GM23248 (cell line): ENCODE measurements at regions not wholly inside any gene's neighbourhood (a gene's known extent, or its start where the extent isn't known, plus 50 kb on each side); places are given as distances from the start of the nearest gene placed in this dataset.

Experiments
- DNase-seq: peaks from one replicate; pipeline ENCODE4 v3.0.0-alpha.2; 2015
- H2AFZ ChIP-seq: fragments of 200-600 bp; sonication (generic); 2 replicates; pipeline ENCODE4 v1.6.1; 2016; ENCODE audit warnings: antibody characterized with exemption
- H3F3A ChIP-seq: fragments of 200-600 bp; sonication (generic); 2 replicates; pipeline ENCODE4 v1.6.1; 2016; ENCODE audit warnings: mild to moderate bottlenecking, antibody characterized with exemption, mixed run types; ENCODE audit not compliant: insufficient read depth
- H3K27ac ChIP-seq: fragments of 200-600 bp; sonication (generic); 2 replicates; pipeline ENCODE4 v1.5.1; 2016; ENCODE audit warnings: mild to moderate bottlenecking
- H3K27me3 ChIP-seq: fragments of 200-600 bp; sonication (generic); replicated peaks from 2 replicates; pipeline ENCODE4 v1.6.1; 2016; ENCODE audit warnings: mild to moderate bottlenecking; ENCODE audit not compliant: insufficient read depth
- H3K36me3 ChIP-seq: fragments of 200-600 bp; sonication (generic); 2 replicates; pipeline ENCODE4 v1.6.1; 2016; ENCODE audit warnings: low read depth, mild to moderate bottlenecking
- H3K4me1 ChIP-seq: fragments of 200-600 bp; sonication (generic); 2 replicates; pipeline ENCODE4 v1.6.1; 2016; ENCODE audit warnings: mild to moderate bottlenecking; ENCODE audit not compliant: insufficient read depth
- H3K4me2 ChIP-seq: fragments of 200-600 bp; sonication (generic); one replicate; pipeline ENCODE4 v1.6.1; 2016; ENCODE audit warnings: mild to moderate bottlenecking; ENCODE audit not compliant: unreplicated experiment
- H3K4me3 ChIP-seq: fragments of 200-600 bp; sonication (generic); 2 replicates; pipeline ENCODE4 v1.5.1; 2016; ENCODE audit warnings: mild to moderate bottlenecking
- H3K79me2 ChIP-seq: fragments of 200-600 bp; sonication (generic); 2 replicates; pipeline ENCODE4 v1.6.1; 2016; ENCODE audit warnings: mild to moderate bottlenecking; ENCODE audit not compliant: insufficient read depth
- H3K9ac ChIP-seq: fragments of 200-600 bp; sonication (generic); 2 replicates; pipeline ENCODE4 v1.6.1; 2016; ENCODE audit warnings: mild to moderate bottlenecking
- H3K9me2 ChIP-seq: fragments of 200-600 bp; sonication (generic); 2 replicates; pipeline ENCODE4 v1.6.1; 2016; ENCODE audit warnings: mixed run types, mild to moderate bottlenecking, moderate library complexity; ENCODE audit not compliant: insufficient read depth
- H3K9me3 ChIP-seq: fragments of 200-600 bp; sonication (generic); one replicate; pipeline ENCODE4 v1.6.1; 2017; ENCODE audit warnings: low read depth
- H4K20me1 ChIP-seq: fragments of 200-600 bp; sonication (generic); 2 replicates; pipeline ENCODE4 v1.6.0; 2016; ENCODE audit not compliant: insufficient read depth
- EZH2 ChIP-seq: fragments of 200-600 bp; sonication (generic); IDR thresholded peaks from 2 replicates; pipeline ENCODE4 v1.6.1; 2018; ENCODE audit warnings: antibody characterized with exemption, mild to moderate bottlenecking; ENCODE audit not compliant: insufficient read depth, poor library complexity, severe bottlenecking
- EZH2phosphoT487 ChIP-seq: fragments of 200-600 bp; sonication (generic); IDR thresholded peaks from 2 replicates; pipeline ENCODE4 v1.6.1; 2018; ENCODE audit warnings: antibody characterized with exemption, moderate library complexity, mild to moderate bottlenecking, low read depth; ENCODE audit not compliant: insufficient read depth
- WGBS, 2 experiments: methylation state at CpG; one replicate each; pipeline ENCODE4 v1.1.6; 2015 to 2017; ENCODE audit warnings: low lambda C conversion rate in 2 of 2, low coverage in 1 of 2; ENCODE audit errors: missing lambda C conversion rate in 2 of 2; 5-methylcytosine and 5-hydroxymethylcytosine counted together
- in situ Hi-C: fragments of 300-500 bp; cut with MboI; formaldehyde crosslinking; loops from 2 replicates; pipeline ENCODE4 v1.15.0; 2020

DNA sequence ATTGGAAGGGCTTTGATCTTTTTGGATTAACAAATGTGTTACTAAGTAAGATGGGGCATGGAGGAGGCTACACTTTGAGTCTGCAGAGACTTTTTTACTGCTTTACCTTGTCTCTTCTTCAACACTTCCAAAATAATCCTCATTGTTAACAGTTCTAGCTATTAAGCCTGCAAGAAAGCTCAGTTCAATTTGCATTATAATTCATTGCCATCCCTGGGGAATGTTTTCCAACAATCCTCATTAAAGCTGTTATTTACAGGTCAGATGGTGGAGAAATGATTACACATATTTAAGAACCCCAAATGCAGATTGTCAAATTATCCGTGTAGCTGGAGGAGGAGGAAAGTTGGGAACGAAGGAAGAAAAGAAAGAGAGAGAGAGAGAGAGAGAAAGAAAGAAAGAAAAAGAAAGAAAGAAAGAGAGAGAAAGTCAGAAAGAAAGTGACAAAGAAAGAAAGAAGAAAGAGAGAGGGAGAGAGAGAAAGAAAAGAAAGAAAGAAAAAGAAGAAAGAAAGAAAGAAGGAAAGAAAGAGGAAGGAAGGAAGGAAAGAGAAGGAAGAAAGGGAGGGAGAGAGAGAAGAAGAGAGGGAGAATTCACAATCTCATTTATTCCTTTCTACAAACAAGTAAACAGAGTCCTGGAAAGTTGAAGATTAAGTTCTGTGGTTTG, 443.9 kb downstream of the INSC start:
- H3K9ac ChIP-seq: no peak overlapping the region
- no peak overlapping the region for H2AFZ ChIP-seq
- H3K9me2 ChIP-seq: no peaks in the 10 kb centered on the region
- no peaks in the 10 kb centered on the region for H3K27me3 ChIP-seq
- no peaks in the 10 kb centered on the region for H3F3A ChIP-seq
- H3K79me2 ChIP-seq: no peaks in the 10 kb centered on the region
- no peak overlapping the region for H3K4me3 ChIP-seq
- H3K4me2 ChIP-seq: no peak overlapping the region
- no peak for DNase-seq
- H3K4me1 ChIP-seq: no peaks in the 10 kb centered on the region
- no peaks in the 10 kb centered on the region for H3K36me3 ChIP-seq
- no peak overlapping the region for H3K27ac ChIP-seq
- TF ChIP-seq EZH2phosphoT487 (no peak), EZH2 (no peak)
- H3K9me3 ChIP-seq: no peaks in the 10 kb centered on the region
- WGBS, 2 experiments: 2 to 5% methylated on average over 2 of the region's 2 CpGs
- H4K20me1 ChIP-seq: no peaks in the 10 kb centered on the region
- in situ Hi-C loops: no loop called here

DNA sequence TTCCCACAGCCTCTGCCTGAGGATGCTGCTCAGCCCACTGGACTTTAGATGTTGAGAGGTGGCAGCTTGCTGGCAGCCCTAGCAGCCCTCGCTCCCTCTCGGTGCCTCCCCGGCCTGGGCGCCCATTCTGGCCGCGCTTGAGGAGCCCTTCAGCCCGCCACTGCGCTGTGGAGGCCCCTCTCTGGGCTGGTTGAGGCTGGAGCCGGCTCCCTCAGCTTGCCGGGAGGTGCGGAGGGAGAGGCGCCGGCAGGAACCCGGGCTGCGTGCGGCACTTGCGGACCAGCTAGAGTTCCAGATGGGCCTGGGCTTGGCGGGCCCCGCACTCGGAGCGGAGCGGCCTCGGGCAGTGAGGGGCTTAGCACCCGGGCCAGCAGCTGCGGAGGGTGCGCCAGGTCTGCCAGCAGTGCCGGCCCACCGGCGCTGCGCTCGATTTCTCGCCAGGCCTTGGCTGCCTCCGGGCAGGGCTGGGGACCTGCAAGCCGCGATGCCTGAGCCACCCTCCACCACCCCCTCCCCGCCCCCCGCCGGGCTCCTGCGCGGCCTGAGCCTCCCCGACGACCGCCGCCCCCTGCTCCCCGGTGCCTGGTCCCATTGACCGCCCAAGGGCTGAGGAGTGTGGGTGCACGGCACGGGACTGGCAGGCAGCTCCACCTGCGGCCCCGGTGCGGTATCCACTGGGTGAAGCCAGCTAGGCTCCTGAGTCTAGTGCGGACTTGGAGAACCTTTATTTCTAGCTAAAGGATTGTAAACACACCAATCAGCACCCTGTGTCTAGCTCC, 446.2 kb downstream of the INSC start:
- Histone ChIP-seq H3F3A (no peaks in the 10 kb centered on the region), H3K27me3 (no peaks in the 10 kb centered on the region), H3K4me3 (no peak overlapping the region), H3K79me2 (no peaks in the 10 kb centered on the region), H4K20me1 (no peaks in the 10 kb centered on the region), H3K36me3 (no peaks in the 10 kb centered on the region), H3K9ac (no peak overlapping the region), H3K4me1 (no peaks in the 10 kb centered on the region), H3K27ac (no peak overlapping the region), H3K9me3 (no peaks in the 10 kb centered on the region), H3K4me2 (no peak overlapping the region), H3K9me2 (no peaks in the 10 kb centered on the region), H2AFZ (no peak overlapping the region)
- 69 to 72% methylated on average over 31 to 51 of the region's 52 CpGs for WGBS, 2 experiments
- DNase-seq: no peak
- in situ Hi-C loops: no loop called here
- no peak for TF ChIP-seq EZH2
- no peak for TF ChIP-seq EZH2phosphoT487

DNA sequence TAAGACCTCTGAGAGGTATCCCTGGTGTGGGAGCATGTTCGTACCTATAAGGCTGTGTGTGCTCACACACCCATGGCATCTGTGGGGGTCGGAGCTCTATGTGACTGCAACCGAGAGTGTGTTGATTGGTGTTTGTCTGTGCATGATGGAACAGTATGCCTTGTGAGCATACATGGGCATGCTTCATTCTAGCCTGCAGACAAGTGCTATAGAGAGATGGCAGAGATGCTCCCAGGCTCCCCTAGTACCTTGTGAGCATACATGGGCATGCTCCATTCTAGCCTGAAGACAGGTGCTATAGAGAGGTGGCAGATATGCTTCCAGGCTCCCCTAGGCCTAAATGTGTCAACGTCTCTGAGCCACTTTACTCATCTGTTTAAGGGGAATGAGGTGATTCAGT, 447.5 kb downstream of the INSC start:
- Histone ChIP-seq H3K9me3 (no peaks in the 10 kb centered on the region), H4K20me1 (no peaks in the 10 kb centered on the region), H3K4me3 (no peak overlapping the region), H3K9ac (no peak overlapping the region), H3K4me1 (no peaks in the 10 kb centered on the region), H3K27ac (no peak overlapping the region), H3K36me3 (no peaks in the 10 kb centered on the region), H3K9me2 (no peaks in the 10 kb centered on the region), H3K27me3 (no peaks in the 10 kb centered on the region), H3F3A (no peaks in the 10 kb centered on the region), H2AFZ (no peak overlapping the region), H3K4me2 (no peak overlapping the region), H3K79me2 (no peaks in the 10 kb centered on the region)
- in situ Hi-C loops: no loop called here
- no peak for DNase-seq
- WGBS, 2 experiments: 13 to 22% methylated on average over 4 of the region's 4 CpGs
- TF ChIP-seq EZH2phosphoT487 (no peak), EZH2 (no peak)

DNA sequence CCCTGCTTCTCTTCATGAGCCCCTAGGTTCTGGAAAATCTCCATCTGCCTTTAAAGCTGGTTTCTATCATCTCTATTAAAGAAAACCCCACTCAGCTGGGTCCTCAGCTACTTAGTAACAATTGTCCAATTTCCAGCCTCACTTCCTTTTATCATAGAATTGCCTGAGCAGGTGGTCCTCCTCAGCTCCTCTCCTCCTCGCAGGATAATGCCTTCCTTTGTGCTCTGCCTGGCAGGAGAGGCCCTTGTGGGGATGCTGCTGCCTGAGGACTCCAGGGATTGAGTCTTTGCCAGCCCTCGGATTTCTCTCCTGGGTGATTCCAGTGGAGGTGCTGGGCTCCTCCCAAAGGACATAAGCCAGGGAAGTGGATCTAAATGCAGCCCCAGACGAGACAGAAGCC, 448.3 kb downstream of the INSC start:
- Histone ChIP-seq H3K27ac (no peak overlapping the region), H3K79me2 (no peaks in the 10 kb centered on the region), H3K36me3 (no peaks in the 10 kb centered on the region), H3K4me1 (no peaks in the 10 kb centered on the region), H3K9ac (no peak overlapping the region), H3K4me3 (no peak overlapping the region), H4K20me1 (no peaks in the 10 kb centered on the region), H2AFZ (no peak overlapping the region), H3K9me3 (no peaks in the 10 kb centered on the region), H3K9me2 (no peaks in the 10 kb centered on the region), H3K27me3 (no peaks in the 10 kb centered on the region), H3F3A (no peaks in the 10 kb centered on the region), H3K4me2 (no peak overlapping the region)
- in situ Hi-C loops: no loop called here
- no peak for TF ChIP-seq EZH2phosphoT487
- no peak for TF ChIP-seq EZH2
- no peak for DNase-seq
- WGBS, 2 experiments: 5% methylated on average over 3 of the region's 3 CpGs
